ENCODE measurements at regions not wholly inside any gene's neighbourhood (a gene's known extent, or its start where the extent isn't known, plus 50 kb on each side); places are given as distances from the start of the nearest gene placed in this dataset.
"Not testable (repeated sequence)": the region's sequence is repeated elsewhere in the genome, so short reads cannot be mapped to it uniquely, and the experiment has no call there.

DNA sequence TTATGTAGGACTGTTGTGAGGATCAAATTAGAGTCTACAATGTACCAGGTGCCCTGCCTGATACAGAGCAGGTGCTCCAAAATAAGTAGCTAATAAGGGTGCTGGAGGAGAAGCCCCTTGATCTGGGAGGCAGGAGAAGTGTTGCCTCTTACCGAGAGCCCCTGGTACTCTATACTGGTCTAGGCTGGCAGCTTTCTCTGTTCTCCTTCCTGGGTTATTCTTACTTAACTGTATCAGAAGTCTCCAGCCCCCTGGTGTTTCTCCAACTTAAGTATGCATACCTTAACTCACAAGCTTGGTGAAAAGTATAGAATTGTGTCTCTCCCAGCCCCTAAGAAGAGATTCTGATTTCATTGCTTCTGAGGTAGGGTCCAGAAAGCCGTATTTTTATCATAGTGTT, 254.9 kb downstream of the LRIG3 start:
- no peaks in the 10 kb centered on the region for H3K4me1 ChIP-seq
- 0 out of 2 replicates have a peak, but pooled peaks cover 2% of the 10 kb centered on the region for H3K27me3 ChIP-seq (ENCODE audit: low read depth)
- no peak overlapping the region for H3K4me3 ChIP-seq
- no peaks in the 10 kb centered on the region for H3K9me3 ChIP-seq
- in situ Hi-C loops (cut with MboI; ENCODE audit: low sequenced_read_pairs) = no loop called here
- DNase-seq (ENCODE audit: low spot score in 2 of 2) = no peak
- H3K36me3 ChIP-seq (replicated peaks) = no peaks in the 10 kb centered on the region

DNA sequence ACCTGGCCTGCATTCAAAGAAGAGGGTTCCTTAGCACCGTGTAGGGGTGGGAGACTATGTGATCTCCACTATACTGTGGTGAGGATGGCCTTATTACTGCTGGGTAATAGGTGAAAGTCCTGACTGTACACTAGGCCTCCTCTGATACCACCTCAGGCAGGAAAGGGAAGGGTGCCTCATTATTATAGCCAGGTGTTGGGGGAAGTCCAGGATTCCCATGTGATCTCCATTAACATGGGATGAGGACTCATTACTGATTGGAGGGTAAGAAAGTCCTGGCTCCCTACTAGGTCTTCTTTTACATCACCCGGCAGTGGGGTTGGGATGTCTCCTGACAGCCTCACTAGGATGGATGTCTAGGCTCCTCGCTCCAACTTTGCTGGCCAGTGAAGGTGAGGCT, 252.1 kb downstream of the LRIG3 start:
- no peak overlapping the region for H3K4me3 ChIP-seq
- H3K4me1 ChIP-seq = no peaks in the 10 kb centered on the region
- H3K36me3 ChIP-seq (replicated peaks) = no peaks in the 10 kb centered on the region
- in situ Hi-C loops (cut with MboI; ENCODE audit: low sequenced_read_pairs) = no loop called here
- no peak for DNase-seq (ENCODE audit: low spot score in 2 of 2)
- no peaks in the 10 kb centered on the region for H3K9me3 ChIP-seq
- H3K27me3 ChIP-seq (ENCODE audit: low read depth) = 0 out of 2 replicates have a peak, but pooled peaks cover 2% of the 10 kb centered on the region

DNA sequence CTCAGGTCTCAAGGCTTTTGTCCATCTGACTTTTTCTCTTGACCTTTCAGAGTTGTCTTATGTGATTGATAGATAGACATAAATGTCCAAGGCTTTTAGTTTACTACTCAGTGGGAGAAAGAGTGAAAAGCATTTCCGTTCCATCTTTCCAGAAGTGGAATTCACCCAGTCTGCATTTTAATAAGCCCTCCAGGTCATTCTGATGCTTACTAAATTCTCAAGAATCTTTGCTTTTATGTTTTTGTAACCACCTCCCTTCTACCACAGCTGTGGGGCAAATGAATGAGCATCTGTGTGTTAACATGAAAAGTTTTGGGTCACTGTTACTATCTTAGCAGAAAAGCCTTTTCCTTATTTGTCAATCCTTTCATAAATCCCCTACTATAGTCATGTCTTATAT, 251.4 kb downstream of the LRIG3 start:
- DNase-seq (ENCODE audit: low spot score in 2 of 2) = no peak
- H3K36me3 ChIP-seq (replicated peaks) = no peaks in the 10 kb centered on the region
- no peak overlapping the region for H3K4me3 ChIP-seq
- 0 out of 2 replicates have a peak, but pooled peaks cover 2% of the 10 kb centered on the region for H3K27me3 ChIP-seq (ENCODE audit: low read depth)
- no peaks in the 10 kb centered on the region for H3K4me1 ChIP-seq
- H3K9me3 ChIP-seq = no peaks in the 10 kb centered on the region
- in situ Hi-C loops (cut with MboI; ENCODE audit: low sequenced_read_pairs) = no loop called here

DNA sequence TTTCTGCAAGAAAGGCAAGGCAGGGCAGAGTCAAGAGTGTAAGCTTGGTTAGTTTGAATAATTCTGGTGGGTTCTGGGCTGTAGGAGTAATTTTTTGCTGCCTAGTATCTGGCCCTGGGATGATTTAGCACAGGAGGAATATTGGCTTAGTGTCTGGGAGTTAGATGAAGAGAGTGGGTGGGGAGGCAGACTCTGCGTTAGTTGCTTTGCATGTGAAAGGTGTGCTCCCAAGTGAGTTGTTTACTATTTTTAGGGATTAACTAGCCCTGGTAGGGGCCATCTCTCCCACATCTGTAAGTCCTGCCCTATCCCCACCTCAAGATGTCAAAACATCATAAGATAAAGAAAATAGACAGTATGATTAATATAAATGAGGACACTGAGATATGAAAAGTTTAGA, 249.7 kb downstream of the LRIG3 start:
- H3K9me3 ChIP-seq = no peaks in the 10 kb centered on the region
- H3K4me3 ChIP-seq = no peak overlapping the region
- no peaks in the 10 kb centered on the region for H3K4me1 ChIP-seq
- in situ Hi-C loops (cut with MboI; ENCODE audit: low sequenced_read_pairs) = no loop called here
- no peak for DNase-seq (ENCODE audit: low spot score in 2 of 2)
- 0 out of 2 replicates have a peak, but pooled peaks cover 2% of the 10 kb centered on the region for H3K27me3 ChIP-seq (ENCODE audit: low read depth)
- H3K36me3 ChIP-seq (replicated peaks) = no peaks in the 10 kb centered on the region

DNA sequence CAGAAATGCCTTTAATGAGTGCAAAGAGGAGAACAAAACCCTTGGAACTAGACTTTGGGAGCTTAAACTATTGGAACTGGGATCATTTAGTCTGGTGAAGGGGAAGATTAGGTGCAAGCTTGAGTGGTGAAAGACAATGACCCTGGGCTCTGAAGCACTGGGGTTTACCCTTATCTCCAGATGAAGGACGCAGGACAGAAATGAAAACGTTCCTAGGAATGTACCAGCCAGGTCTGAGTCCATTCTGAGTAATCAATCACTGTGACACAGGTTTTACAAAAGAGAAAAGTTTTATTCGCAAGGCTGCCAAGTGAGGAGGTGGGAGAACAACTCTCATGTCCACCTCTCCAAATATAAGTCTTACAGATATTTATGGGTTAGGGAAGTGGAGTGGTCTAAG, 249.1 kb downstream of the LRIG3 start:
- no peak for DNase-seq (ENCODE audit: low spot score in 2 of 2)
- in situ Hi-C loops (cut with MboI; ENCODE audit: low sequenced_read_pairs) = no loop called here
- no peaks in the 10 kb centered on the region for H3K36me3 ChIP-seq (replicated peaks)
- no peaks in the 10 kb centered on the region for H3K4me1 ChIP-seq
- H3K27me3 ChIP-seq (ENCODE audit: low read depth) = 0 out of 2 replicates have a peak, but pooled peaks cover 2% of the 10 kb centered on the region
- no peaks in the 10 kb centered on the region for H3K9me3 ChIP-seq
- H3K4me3 ChIP-seq = no peak overlapping the region

DNA sequence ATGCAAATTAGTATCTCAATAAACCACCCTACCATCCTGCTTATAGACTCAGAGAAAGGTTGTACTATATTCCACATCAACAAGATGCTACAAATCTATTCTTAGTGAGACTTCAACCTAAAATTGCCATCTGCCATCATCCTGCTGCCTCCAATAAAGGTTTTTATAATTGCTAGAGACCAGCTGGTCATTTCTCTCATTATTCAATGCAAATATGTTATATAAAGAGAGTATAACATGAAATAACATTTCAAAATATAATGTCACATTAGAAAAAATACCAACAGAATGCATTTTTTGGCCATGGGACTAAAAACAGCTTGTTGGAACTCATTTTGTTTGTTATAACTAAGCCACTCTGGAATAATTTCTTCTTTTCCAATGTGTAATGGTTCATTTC, 247.3 kb downstream of the LRIG3 start:
- no peaks in the 10 kb centered on the region for H3K4me1 ChIP-seq
- in situ Hi-C loops (cut with MboI; ENCODE audit: low sequenced_read_pairs) = no loop called here
- no peaks in the 10 kb centered on the region; the same call in 1 of the 2 replicates for H3K9me3 ChIP-seq
- no peaks in the 10 kb centered on the region for H3K36me3 ChIP-seq (replicated peaks)
- no peaks in the 10 kb centered on the region for H3K27me3 ChIP-seq (ENCODE audit: low read depth)
- no peak overlapping the region for H3K4me3 ChIP-seq
- DNase-seq (ENCODE audit: low spot score in 2 of 2) = no peak

DNA sequence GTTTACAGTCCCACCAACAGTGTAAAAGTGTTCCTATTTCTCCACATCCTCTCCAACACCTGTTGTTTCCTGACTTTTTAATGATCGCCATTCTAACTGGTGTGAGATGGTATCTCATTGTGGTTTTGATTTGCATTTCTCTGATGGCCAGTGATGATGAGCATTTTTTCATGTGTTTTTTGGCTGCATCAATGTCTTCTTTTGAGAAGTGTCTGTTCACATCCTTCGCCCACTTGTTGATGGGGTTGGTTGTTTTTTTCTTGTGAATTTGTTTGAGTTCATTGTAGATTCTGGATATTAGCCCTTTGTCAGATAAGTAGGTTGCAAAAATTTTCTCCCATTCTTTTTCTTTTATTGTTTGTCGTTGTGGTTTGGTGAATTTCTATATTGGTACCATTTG, 242.5 kb downstream of the LRIG3 start:
- H3K36me3 ChIP-seq (replicated peaks); H3K27me3 ChIP-seq (ENCODE audit: low read depth); DNase-seq (ENCODE audit: low spot score in 2 of 2); H3K9me3 ChIP-seq; H3K4me1 ChIP-seq; in situ Hi-C loops (cut with MboI; ENCODE audit: low sequenced_read_pairs); H3K4me3 ChIP-seq: not testable (repeated sequence)

DNA sequence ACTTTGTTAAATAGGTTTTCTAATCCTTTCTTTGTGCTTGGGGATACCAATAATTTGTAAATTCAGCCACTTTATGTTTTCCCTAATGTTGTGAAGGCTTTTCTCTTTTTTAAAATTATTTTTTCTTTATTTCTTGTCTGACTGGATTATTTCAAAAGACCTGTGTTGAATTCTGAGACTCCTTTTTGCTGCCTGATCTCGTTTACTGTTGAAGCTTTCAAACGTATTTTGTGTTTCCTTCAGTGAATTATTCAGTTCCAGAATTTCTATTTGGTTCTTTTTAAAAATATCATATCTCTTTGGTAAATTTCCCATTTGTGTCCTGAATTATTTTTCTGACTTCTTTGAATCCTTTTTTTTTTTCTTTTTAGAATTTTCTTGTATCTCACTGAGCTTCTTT, 241.6 kb downstream of the LRIG3 start:
- Histone ChIP-seq H3K36me3 (replicated peaks) (no peaks in the 10 kb centered on the region), H3K4me3 (no peak overlapping the region), H3K9me3 (peaks cover 4% of the 10 kb centered on the region; the same call in 1 of the 2 replicates), H3K27me3 (ENCODE audit: low read depth) (no peaks in the 10 kb centered on the region), H3K4me1 (no peaks in the 10 kb centered on the region)
- in situ Hi-C loops (cut with MboI; ENCODE audit: low sequenced_read_pairs) = no loop called here
- DNase-seq (ENCODE audit: low spot score in 2 of 2) = no peak

DNA sequence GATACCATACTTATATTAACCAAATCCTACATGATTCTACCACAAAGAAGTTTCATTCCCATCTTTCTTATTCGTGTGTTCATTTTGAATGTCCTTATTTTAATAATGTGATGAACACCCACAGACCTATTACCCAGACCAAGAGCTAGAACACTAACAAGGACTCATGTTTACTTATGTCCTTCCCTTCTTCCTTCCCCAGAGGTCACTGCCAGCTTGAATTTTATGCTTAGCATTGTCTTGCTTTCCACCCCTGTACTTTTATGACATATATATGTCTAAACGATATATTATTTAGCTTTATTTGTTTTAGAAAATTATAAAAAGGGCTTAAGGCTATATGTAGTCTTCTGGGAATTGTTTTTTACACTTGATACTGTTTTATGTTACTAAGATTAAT, 238.6 kb downstream of the LRIG3 start:
- no peaks in the 10 kb centered on the region for H3K4me1 ChIP-seq
- no peak for DNase-seq (ENCODE audit: low spot score in 2 of 2)
- in situ Hi-C loops (cut with MboI; ENCODE audit: low sequenced_read_pairs) = no loop called here
- no peaks in the 10 kb centered on the region for H3K27me3 ChIP-seq (ENCODE audit: low read depth)
- no peaks in the 10 kb centered on the region for H3K36me3 ChIP-seq (replicated peaks)
- peaks cover 4% of the 10 kb centered on the region; the same call in 1 of the 2 replicates for H3K9me3 ChIP-seq
- H3K4me3 ChIP-seq = no peak overlapping the region

DNA sequence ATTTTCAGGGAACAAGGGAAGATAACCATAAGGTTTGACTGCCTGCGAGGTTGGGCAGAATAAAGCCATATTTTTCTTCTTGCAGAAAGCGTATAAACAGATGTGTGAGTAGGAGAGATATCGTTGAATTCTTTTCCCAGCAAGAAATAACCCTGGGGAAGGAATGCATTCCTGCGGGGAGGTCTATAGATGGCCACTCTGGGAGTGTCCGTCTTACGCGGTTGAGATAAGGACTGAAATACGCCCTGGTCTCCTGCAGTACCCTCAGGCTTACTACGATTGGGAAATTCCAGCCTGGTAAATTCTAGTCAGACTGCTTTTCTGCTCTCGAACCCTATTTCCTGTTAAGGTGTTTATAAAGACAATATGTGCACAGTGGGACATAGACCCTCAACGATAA, 225.0 kb downstream of the LRIG3 start:
- DNase-seq (ENCODE audit: low spot score in 2 of 2) = no peak
- Histone ChIP-seq H3K27me3 (ENCODE audit: low read depth) (no peaks in the 10 kb centered on the region), H3K4me1 (no peaks in the 10 kb centered on the region), H3K4me3 (no peak overlapping the region), H3K9me3 (no peaks in the 10 kb centered on the region), H3K36me3 (replicated peaks) (no peaks in the 10 kb centered on the region)
- in situ Hi-C loops (cut with MboI; ENCODE audit: low sequenced_read_pairs) = no loop called here

DNA sequence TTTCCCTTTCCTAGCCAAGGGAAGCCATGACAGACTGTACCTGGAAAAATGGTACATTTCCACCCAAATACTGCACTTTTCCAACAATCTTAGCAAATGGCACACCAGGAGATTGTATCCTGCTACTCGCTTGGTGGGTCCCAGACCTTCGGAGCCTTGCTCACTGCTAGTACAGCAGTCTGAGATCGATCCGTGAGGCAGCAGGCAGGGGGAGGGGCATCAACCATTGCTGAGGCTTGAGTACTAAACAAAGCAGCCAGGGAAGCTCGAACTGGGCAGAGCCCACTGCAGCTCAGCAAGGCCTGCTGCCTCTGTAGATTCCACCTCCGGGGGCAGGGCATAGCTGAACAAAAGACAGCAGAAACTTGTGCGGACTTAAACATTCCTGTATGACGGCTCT, 218.8 kb downstream of the LRIG3 start:
- Histone ChIP-seq H3K4me1 (no peaks in the 10 kb centered on the region), H3K4me3 (no peak overlapping the region), H3K36me3 (replicated peaks) (no peaks in the 10 kb centered on the region), H3K27me3 (ENCODE audit: low read depth) (no peaks in the 10 kb centered on the region), H3K9me3 (peaks cover 4% of the 10 kb centered on the region)
- in situ Hi-C loops (cut with MboI; ENCODE audit: low sequenced_read_pairs) = no loop called here
- no peak for DNase-seq (ENCODE audit: low spot score in 2 of 2)

DNA sequence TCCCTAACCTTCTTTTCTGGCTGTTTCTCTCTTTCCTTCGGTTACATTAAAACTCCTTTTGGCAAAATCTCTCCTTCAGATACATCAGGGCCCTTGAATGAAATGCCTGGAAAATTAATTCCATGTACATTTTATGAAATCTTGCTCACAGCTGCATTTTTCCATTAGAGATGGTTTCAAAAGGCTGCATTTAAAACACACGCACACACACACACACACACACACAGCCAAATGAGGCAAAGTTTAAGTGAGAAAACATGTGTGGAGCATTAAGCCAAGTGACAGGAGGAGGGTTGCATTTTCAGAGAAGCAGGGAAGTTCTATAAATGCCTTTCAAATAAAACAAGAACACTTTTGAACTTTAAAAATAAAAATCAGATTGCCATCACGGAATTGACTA, 216.4 kb downstream of the LRIG3 start:
- Histone ChIP-seq H3K9me3 (peaks cover 4% of the 10 kb centered on the region), H3K4me3 (no peak overlapping the region), H3K27me3 (ENCODE audit: low read depth) (no peaks in the 10 kb centered on the region), H3K36me3 (replicated peaks) (no peaks in the 10 kb centered on the region), H3K4me1 (no peaks in the 10 kb centered on the region)
- in situ Hi-C loops (cut with MboI; ENCODE audit: low sequenced_read_pairs) = no loop called here
- DNase-seq (ENCODE audit: low spot score in 2 of 2) = no peak

DNA sequence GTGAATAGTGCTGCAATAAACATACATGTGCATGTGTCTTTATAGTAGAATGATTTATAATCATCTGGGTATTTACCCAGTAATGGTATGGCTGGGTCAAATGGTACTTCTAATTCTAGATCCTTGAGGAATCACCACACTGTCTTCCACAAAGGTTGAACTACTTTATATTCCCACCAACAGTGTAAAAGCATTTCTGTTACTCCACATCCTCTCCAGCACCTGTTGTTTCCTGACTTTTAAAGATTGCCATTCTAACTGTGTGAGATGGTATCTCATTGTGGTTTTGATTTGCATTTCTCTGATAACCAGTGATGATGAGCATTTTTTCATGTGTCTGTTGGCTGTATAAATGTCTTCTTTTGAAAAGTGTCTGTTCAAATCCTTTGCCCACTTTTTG, 215.5 kb downstream of the LRIG3 start:
- H3K9me3 ChIP-seq; H3K36me3 ChIP-seq (replicated peaks); H3K27me3 ChIP-seq (ENCODE audit: low read depth); H3K4me3 ChIP-seq; H3K4me1 ChIP-seq; in situ Hi-C loops (cut with MboI; ENCODE audit: low sequenced_read_pairs); DNase-seq (ENCODE audit: low spot score in 2 of 2): not testable (repeated sequence)

DNA sequence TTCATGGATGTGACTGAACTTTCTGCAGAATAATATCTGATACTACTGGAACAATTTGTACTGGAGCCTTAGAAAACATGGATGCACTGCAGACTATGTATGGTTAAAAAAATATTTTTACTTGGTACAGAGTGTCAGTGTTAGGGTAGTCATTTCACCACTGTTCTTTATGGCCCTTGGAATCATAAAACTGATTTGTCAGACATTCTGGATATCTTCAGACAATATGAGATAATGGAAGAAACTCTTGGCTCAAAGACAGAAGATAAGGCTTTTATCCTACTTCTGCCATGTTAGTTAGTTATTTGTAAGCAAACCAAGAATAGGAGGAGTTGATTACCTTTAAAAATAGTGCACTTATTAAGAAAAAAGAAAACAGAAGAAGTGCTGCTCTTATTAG, 209.4 kb downstream of the LRIG3 start:
- in situ Hi-C loops (cut with MboI; ENCODE audit: low sequenced_read_pairs) = no loop called here
- Histone ChIP-seq H3K4me3 (no peak overlapping the region), H3K27me3 (ENCODE audit: low read depth) (no peaks in the 10 kb centered on the region), H3K9me3 (no peaks in the 10 kb centered on the region), H3K36me3 (replicated peaks) (no peaks in the 10 kb centered on the region), H3K4me1 (peaks cover 10% of the 10 kb centered on the region; the same call in 1 of the 2 replicates)
- DNase-seq (ENCODE audit: low spot score in 2 of 2) = no peak

DNA sequence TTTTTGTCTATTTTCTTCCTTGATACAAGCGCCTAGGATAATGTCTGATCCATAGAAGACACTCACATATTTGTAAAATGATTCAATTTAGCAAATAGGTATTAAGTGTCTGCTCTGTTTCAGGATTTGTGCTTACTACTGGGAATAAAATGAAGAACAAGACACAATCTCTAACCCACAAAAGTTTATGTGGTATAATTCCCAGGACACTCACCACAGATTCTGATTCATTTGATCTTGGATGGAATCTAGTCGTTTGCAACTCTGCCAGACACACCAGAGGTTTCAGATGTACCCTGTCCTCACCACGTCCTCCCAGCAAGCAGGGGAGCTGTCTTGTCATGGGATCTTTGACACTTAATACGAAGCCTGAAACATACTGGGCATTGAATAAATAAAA, 208.3 kb downstream of the LRIG3 start:
- Histone ChIP-seq H3K36me3 (replicated peaks) (no peaks in the 10 kb centered on the region), H3K4me3 (no peak overlapping the region), H3K27me3 (ENCODE audit: low read depth) (no peaks in the 10 kb centered on the region), H3K4me1 (peaks cover 10% of the 10 kb centered on the region; the same call in 1 of the 2 replicates), H3K9me3 (no peaks in the 10 kb centered on the region)
- DNase-seq (ENCODE audit: low spot score in 2 of 2) = no peak
- in situ Hi-C loops (cut with MboI; ENCODE audit: low sequenced_read_pairs) = no loop called here

Data from HAP-1 (cell line).